ENCODE measurements at regions not wholly inside any gene's neighbourhood (a gene's known extent, or its start where the extent isn't known, plus 50 kb on each side); places are given as distances from the start of the nearest gene placed in this dataset.
A peak's percentile ranks its signal among the peaks of the same experiment; 100 is the strongest.

- H4K20me1 ChIP-seq (ENCODE audit: insufficient read depth, low read length): no peaks in the 10 kb centered on the region
- H3K36me3 ChIP-seq (ENCODE audit: insufficient read depth, low read length): no peaks in the 10 kb centered on the region; the same call in 1 of the 2 replicates
- H2AFZ ChIP-seq (ENCODE audit: low read length): no peak overlapping the region
- ChIA-PET POLR2A (no interaction called here), CTCF (ENCODE audit: unreplicated experiment) (no interaction called here)
- TF ChIP-seq CTCF (conservative IDR thresholded peaks at IDR 0.05; ENCODE audit: low read length) (no peak), EZH2phosphoT487 (IDR thresholded peaks at IDR 0.05; ENCODE audit: borderline replicate concordance, low read depth, low read length) (no peak)
- H3K27ac ChIP-seq (ENCODE audit: low read depth, low read length, poor library complexity, severe bottlenecking): no peak overlapping the region
- H3K79me2 ChIP-seq (ENCODE audit: insufficient read depth, low read depth, low read length): no peaks in the 10 kb centered on the region
- peaks cover 10% of the 10 kb centered on the region for H3K9me3 ChIP-seq (ENCODE audit: low read length)
- peaks cover 6% of the 10 kb centered on the region for H3K4me1 ChIP-seq (ENCODE audit: insufficient read depth, low read length, poor library complexity, severe bottlenecking)
- intact Hi-C loops (cut with micrococcal nuclease; ENCODE audit: unreplicated experiment): no loop called here
- no TSS peak for BruUV-seq (replicated peaks)
- H3K4me2 ChIP-seq (ENCODE audit: low read length): no peak overlapping the region
- H3K9me2 ChIP-seq (ENCODE audit: insufficient read depth, low read length): no peaks in the 10 kb centered on the region
- H3K4me3 ChIP-seq (ENCODE audit: low read depth, low read length, poor library complexity, severe bottlenecking): no peak overlapping the region
- no peak for DNase-seq (ENCODE audit: low spot score)
Measured at GRCh38 chr10:56593120-56593519, 232.1 kb upstream of the ZWINT start.

GRCh38 chr10:56586461-56586891 is 225.4 kb upstream of the ZWINT start:
- no peak overlapping the region for H3K4me3 ChIP-seq (ENCODE audit: low read depth, low read length, poor library complexity, severe bottlenecking)
- peaks cover 10% of the 10 kb centered on the region for H3K9me3 ChIP-seq (ENCODE audit: low read length)
- intact Hi-C loops (cut with micrococcal nuclease; ENCODE audit: unreplicated experiment): no loop called here
- peaks cover 14% of the 10 kb centered on the region for H3K4me1 ChIP-seq (ENCODE audit: insufficient read depth, low read length, poor library complexity, severe bottlenecking)
- H3K79me2 ChIP-seq (ENCODE audit: insufficient read depth, low read depth, low read length): no peaks in the 10 kb centered on the region
- no peaks in the 10 kb centered on the region for H3K9me2 ChIP-seq (ENCODE audit: insufficient read depth, low read length)
- H3K27ac ChIP-seq (ENCODE audit: low read depth, low read length, poor library complexity, severe bottlenecking): no peak overlapping the region
- ChIA-PET CTCF (ENCODE audit: unreplicated experiment) (no interaction called here), POLR2A (interaction anchor here (0.8 kb wide), 1 partner anchor 19 kb away, joined by 4 read pairs; no protein-coding TSS in a partner anchor)
- H3K4me2 ChIP-seq (ENCODE audit: low read length): no peak overlapping the region
- no peak for TF ChIP-seq EZH2phosphoT487 (IDR thresholded peaks at IDR 0.05; ENCODE audit: borderline replicate concordance, low read depth, low read length)
- TF ChIP-seq CTCF (conservative IDR thresholded peaks at IDR 0.05; ENCODE audit: low read length): no peak
- no peaks in the 10 kb centered on the region; the same call in 1 of the 2 replicates for H3K36me3 ChIP-seq (ENCODE audit: insufficient read depth, low read length)
- H2AFZ ChIP-seq (ENCODE audit: low read length): no peak overlapping the region
- no peaks in the 10 kb centered on the region for H4K20me1 ChIP-seq (ENCODE audit: insufficient read depth, low read length)
- DNase-seq (ENCODE audit: low spot score): no peak
- no TSS peak for BruUV-seq (replicated peaks)

GRCh38 chr10:56585447-56586171 is 224.6 kb upstream of the ZWINT start:
- Histone ChIP-seq H3K4me2 (ENCODE audit: low read length) (no peak overlapping the region), H4K20me1 (ENCODE audit: insufficient read depth, low read length) (no peaks in the 10 kb centered on the region), H3K4me3 (ENCODE audit: low read depth, low read length, poor library complexity, severe bottlenecking) (no peak overlapping the region), H3K9me3 (ENCODE audit: low read length) (peaks cover 10% of the 10 kb centered on the region), H3K36me3 (ENCODE audit: insufficient read depth, low read length) (no peaks in the 10 kb centered on the region; the same call in 1 of the 2 replicates), H3K9me2 (ENCODE audit: insufficient read depth, low read length) (no peaks in the 10 kb centered on the region), H3K4me1 (ENCODE audit: insufficient read depth, low read length, poor library complexity, severe bottlenecking) (peaks cover 14% of the 10 kb centered on the region), H3K27ac (ENCODE audit: low read depth, low read length, poor library complexity, severe bottlenecking) (no peak overlapping the region), H3K79me2 (ENCODE audit: insufficient read depth, low read depth, low read length) (no peaks in the 10 kb centered on the region), H2AFZ (ENCODE audit: low read length) (no peak overlapping the region)
- ChIA-PET CTCF (ENCODE audit: unreplicated experiment) (no interaction called here), POLR2A (interaction anchor here (0.5 to 1.8 kb wide), 4 partner anchors 12 to 228 kb away, joined by 3 to 7 read pairs (median 4); no protein-coding TSS in a partner anchor)
- no TSS peak for BruUV-seq (replicated peaks)
- peak; percentile 26 for DNase-seq (ENCODE audit: low spot score)
- intact Hi-C loops (cut with micrococcal nuclease; ENCODE audit: unreplicated experiment): no loop called here
- TF ChIP-seq EZH2phosphoT487 (IDR thresholded peaks at IDR 0.05; ENCODE audit: borderline replicate concordance, low read depth, low read length): no peak
